ENCODE measurements at regions not wholly inside any gene's neighbourhood (a gene's known extent, or its start where the extent isn't known, plus 50 kb on each side); places are given as distances from the start of the nearest gene placed in this dataset.

GRCh38 chr14:82075566-82075965 is 541.9 kb upstream of the SEL1L start:
- no peak for TF ChIP-seq CTCF (IDR thresholded peaks at IDR 0.05)
- no peak for TF ChIP-seq POLR2A (IDR thresholded peaks at IDR 0.05)
